ENCODE measurements at regions not wholly inside any gene's neighbourhood (a gene's known extent, or its start where the extent isn't known, plus 50 kb on each side); places are given as distances from the start of the nearest gene placed in this dataset.
"Not testable (repeated sequence)": the region's sequence is repeated elsewhere in the genome, so short reads cannot be mapped to it uniquely, and the experiment has no call there.

- DNase-seq = no peak
These were observed 220.2 kb upstream of the STEAP1 start for GRCh38 chr7:89934101-89934500.

GRCh38 chr7:89943525-89944050 is 210.7 kb upstream of the STEAP1 start:
- no peak for DNase-seq

DNA sequence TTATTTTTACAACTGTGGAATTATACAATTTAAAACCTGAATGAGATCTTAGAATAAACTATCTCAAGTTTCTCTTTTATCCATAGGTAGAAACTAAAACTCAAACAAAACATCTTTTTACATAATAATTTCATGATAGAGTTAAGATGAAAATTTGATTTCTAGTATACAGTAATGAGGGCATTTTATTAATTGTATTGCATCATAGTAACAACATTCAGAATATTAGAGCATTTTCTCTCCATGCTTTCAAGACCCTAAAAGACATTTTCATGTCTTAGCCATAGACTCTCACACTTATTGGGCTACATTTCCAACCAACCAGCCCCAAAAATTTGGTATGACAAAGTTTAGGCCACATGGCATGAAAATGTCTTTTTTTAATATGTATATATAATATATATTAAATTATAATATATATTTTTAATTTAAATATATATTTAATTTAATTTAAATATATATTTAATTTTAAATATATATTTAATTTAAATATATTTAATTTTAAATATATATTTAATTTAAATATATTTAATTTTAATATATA is 195.7 kb upstream of the STEAP1 start:
- no peak for DNase-seq

GRCh38 chr7:89966067-89966664 is 188.1 kb upstream of the STEAP1 start:
- DNase-seq = no peak

DNA sequence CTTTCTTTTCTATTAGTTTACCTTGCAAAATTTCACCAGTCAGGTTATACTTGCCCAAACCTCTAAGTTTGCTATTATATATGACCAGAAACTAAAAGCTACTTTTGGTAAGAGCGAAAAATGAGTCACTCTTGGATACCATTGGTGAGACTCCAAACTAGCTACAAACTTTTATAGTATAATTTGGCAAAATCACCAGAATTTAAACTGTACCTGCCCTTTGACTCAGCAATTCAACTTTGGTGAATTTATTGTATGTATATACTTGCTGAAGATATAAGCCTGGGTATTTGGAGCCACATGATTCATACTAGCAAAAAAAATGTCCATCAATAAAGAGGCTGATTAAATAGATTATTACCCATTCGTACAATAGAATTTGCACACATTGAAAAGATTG is 178.7 kb upstream of the STEAP1 start:
- DNase-seq = no peak

GRCh38 chr7:89987665-89988064 is 166.6 kb upstream of the STEAP1 start:
- no peak for DNase-seq

GRCh38 chr7:89988074-89988473 is 166.2 kb upstream of the STEAP1 start:
- DNase-seq = no peak

GRCh38 chr7:89989454-89989853 is 164.8 kb upstream of the STEAP1 start:
- no peak for DNase-seq

- DNase-seq = no peak
These were observed 159.8 kb upstream of the STEAP1 start for GRCh38 chr7:89994483-89994882.

GRCh38 chr7:89998554-89998953 is 155.7 kb upstream of the STEAP1 start:
- DNase-seq = no peak

- no peak for DNase-seq
These were observed 148.4 kb upstream of the STEAP1 start for GRCh38 chr7:90005836-90006235.

DNA sequence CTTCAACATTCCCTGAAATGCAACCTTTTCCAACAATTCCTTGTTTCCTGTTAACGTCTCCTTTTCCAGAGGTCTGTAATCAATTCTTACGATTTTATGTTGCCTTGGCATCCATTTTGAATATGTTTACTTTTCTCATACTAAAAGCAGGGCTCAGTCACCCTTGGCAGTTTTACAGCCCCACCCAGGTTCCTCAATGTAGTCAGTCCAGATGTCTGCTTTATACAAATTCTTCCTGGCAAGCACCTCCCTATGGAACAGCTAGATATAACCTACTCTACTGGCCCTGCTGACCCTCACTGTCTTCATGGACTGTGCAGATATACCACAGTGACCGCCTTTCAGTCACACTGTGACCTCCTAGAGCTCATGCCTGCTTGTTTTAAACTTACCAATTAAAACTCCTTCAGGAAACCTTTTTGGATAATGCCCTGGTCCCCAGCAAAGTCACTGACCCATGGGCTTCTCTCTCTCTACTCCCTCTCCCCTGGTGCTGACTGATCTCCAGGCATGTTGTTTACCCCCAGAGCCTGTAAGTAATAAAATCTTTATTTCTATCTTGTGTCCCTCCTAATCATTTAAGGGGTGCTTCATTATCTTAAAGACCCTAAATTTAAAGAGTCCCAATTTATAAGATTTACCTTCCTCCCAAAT is 147.1 kb upstream of the STEAP1 start:
- no peak for DNase-seq

- DNase-seq = no peak
These were observed 146.4 kb upstream of the STEAP1 start for GRCh38 chr7:90007831-90008230.

DNA sequence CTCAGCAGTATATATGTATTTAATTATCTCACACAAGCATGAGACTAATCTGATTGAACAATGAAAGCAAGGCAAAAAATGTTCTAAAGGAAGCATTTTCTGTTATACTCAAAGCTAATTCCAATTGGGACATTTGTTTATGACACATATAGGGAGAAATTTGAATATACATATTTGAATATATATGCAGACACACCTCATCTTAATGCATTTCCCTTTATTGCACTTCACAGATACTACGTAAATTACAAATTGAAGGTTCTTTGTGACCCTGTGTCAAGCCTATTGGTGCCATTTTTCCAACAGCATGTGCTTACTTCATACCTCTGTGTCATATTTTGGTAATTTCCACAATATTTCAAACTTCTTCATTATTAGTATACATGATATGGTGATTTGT is 132.1 kb upstream of the STEAP1 start:
- DNase-seq = no peak

- no peak for DNase-seq
These were observed 128.5 kb upstream of the STEAP1 start for GRCh38 chr7:90025771-90026170.

DNA sequence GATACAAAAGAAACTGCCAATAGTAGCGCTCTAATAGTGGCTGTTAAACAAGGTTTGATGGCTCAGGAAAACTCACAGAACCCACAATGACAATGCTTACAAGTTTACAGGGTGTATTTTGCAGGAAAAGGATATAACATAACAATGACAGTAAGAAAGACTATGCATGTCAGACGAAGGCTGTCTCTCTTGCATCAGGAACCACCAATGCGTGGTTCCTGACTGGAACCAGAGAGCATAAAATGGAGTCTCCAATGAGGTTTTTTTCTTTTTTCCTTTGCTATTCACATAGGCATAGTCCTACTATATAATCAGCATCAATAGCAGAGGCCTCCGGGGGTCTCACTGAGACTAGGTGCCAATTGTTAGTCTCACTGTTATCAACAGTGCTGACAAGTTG is 120.4 kb upstream of the STEAP1 start:
- no peak for DNase-seq

DNA sequence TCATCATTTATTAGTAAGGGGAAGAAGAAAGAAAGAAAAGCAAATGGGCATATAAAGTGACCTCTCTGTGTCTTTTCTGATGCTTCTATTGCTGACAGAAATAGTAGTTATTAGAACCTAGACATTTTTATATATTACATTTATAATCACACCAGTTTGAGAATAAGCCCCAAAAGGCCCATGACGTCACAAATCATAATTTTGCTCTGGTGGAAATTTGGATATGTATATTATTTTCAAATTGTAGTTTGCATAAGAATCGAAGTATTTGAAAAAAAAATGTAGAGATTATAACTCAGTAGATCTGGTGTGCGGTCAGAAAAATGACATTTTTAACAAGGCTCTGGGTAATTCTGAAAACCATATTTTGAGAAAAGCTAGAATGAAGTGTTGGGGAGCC is 101.2 kb upstream of the STEAP1 start:
- DNase-seq = no peak

DNA sequence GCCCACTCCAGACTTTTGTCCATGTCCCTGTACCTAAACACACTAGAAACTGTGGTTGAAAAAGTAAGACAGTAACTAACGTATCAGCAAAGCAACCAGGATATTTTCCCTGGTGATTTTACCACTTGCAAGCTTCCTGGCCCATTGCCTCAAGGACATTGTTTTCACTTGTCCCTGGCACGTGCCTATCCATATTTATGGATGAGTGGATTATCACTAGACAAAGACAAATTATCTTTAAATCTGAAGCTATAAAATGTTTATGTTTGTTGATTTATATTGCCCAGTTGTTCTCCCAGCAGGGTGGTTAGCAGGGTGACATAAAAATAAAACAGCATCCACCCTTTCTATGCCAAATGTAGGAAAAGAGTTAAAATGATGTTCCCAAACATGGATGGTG is 93.2 kb upstream of the STEAP1 start:
- DNase-seq = no peak

GRCh38 chr7:90064370-90064769 is 89.9 kb upstream of the STEAP1 start:
- DNase-seq = no peak

DNA sequence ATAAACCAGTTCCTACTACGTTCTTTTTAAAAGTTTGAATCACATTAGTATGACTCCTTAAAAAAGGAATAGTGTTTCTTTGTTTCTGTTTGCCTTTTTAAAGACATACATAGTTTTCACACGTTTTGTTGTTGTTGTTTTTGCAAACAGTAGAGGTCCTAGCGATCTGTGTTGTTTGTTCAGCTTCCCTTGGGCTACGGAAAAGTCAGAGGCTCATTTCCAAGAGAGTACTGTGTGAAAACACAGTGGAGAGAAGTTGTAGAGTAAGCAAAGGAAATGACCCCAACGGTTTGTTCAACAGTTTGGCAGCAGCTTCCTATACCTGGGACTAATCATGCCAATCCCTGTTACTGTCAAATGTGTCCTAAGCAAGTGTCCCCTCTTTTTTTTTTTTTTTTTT is 87.1 kb upstream of the STEAP1 start:
- no peak for DNase-seq

- DNase-seq = not testable (repeated sequence)
These were observed 84.0 kb upstream of the STEAP1 start for GRCh38 chr7:90070238-90070637.

- DNase-seq = no peak
These were observed 75.3 kb upstream of the STEAP1 start for GRCh38 chr7:90078921-90079320.

- DNase-seq = no peak
These were observed 72.6 kb upstream of the STEAP1 start for GRCh38 chr7:90081621-90082020.

DNA sequence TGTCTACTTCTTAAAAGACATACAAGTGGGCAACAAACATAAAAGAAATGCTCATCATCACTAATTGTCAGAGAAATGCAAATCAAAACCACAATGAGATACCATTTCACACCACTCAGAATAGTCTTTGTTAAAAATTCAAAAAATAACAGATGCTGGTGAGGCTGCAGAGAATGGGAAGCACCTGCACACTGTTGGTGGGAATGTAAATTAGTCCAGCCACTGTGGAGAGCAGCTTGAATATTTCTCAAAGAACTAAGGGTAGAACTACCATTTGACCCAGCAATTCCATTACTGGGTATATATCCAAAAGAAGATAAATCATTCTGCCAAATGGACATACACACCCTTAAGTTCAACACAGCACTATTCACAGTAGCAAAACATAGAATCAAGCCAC is 61.8 kb upstream of the STEAP1 start:
- DNase-seq = no peak

GRCh38 chr7:90094030-90094429 is 60.2 kb upstream of the STEAP1 start:
- DNase-seq = no peak

Measured in AML-193 (cell line).